Skeletal muscle satellite cell (primary cell): ENCODE measurements at regions not wholly inside any gene's neighbourhood (a gene's known extent, or its start where the extent isn't known, plus 50 kb on each side); places are given as distances from the start of the nearest gene placed in this dataset.

Source experiments
- H3K27me3 ChIP-seq: 2 replicates; pipeline ENCODE4 v1.7.0; 2013; ENCODE audit warnings: low read length; ENCODE audit not compliant: control insufficient read depth, insufficient read depth
- H3K36me3 ChIP-seq: 2 replicates; pipeline ENCODE4 v1.7.0; 2013; ENCODE audit warnings: mild to moderate bottlenecking, control low read depth, low read length; ENCODE audit not compliant: insufficient read depth
- H3K4me1 ChIP-seq: 2 replicates; pipeline ENCODE4 v1.7.0; 2013; ENCODE audit warnings: low read length; ENCODE audit not compliant: control insufficient read depth, insufficient read depth
- H3K4me2 ChIP-seq: 2 replicates; pipeline ENCODE4 v1.7.0; 2013; ENCODE audit warnings: mild to moderate bottlenecking, low read length
- H3K4me3 ChIP-seq: 2 replicates; pipeline ENCODE4 v1.7.0; 2013; ENCODE audit warnings: low read length
- H3K9ac ChIP-seq: 2 replicates; pipeline ENCODE4 v1.7.0; 2013; ENCODE audit warnings: mild to moderate bottlenecking, low read depth, low read length, moderate library complexity
- H3K9me3 ChIP-seq: replicated peaks from 2 replicates; pipeline ENCODE4 v1.7.0; 2013; ENCODE audit warnings: mild to moderate bottlenecking, control low read depth, low read length

GRCh38 chr18:73164430-73164829, 296.6 kb upstream of the NETO1 start:
- Histone ChIP-seq H3K4me1 (no peaks in the 10 kb centered on the region), H3K4me3 (no peak overlapping the region)

GRCh38 chr18:73163236-73163635, 295.4 kb upstream of the NETO1 start:
- Histone ChIP-seq H3K4me3 (no peak overlapping the region), H3K27me3 (no peaks in the 10 kb centered on the region), H3K36me3 (no peaks in the 10 kb centered on the region), H3K4me1 (no peaks in the 10 kb centered on the region), H3K9ac (no peak overlapping the region), H3K4me2 (no peak overlapping the region), H3K9me3 (peaks cover 10% of the 10 kb centered on the region)

More at GRCh38 chr18:73164430-73164829, 296.6 kb upstream of the NETO1 start:
- H3K4me2 ChIP-seq = no peak overlapping the region
- H3K36me3 ChIP-seq = no peaks in the 10 kb centered on the region
- no peaks in the 10 kb centered on the region for H3K27me3 ChIP-seq
- H3K9me3 ChIP-seq = peaks cover 10% of the 10 kb centered on the region
- H3K9ac ChIP-seq = no peak overlapping the region

GRCh38 chr18:73156117-73156516, 288.3 kb upstream of the NETO1 start:
- no peaks in the 10 kb centered on the region for H3K36me3 ChIP-seq
- H3K4me1 ChIP-seq = no peaks in the 10 kb centered on the region
- no peak overlapping the region for H3K4me2 ChIP-seq
- no peak overlapping the region for H3K4me3 ChIP-seq
- H3K9ac ChIP-seq = no peak overlapping the region
- no peaks in the 10 kb centered on the region for H3K27me3 ChIP-seq
- peaks cover 4% of the 10 kb centered on the region for H3K9me3 ChIP-seq

GRCh38 chr18:73153271-73153670, 285.5 kb upstream of the NETO1 start:
- H3K4me3 ChIP-seq = no peak overlapping the region
- no peaks in the 10 kb centered on the region for H3K9me3 ChIP-seq
- no peak overlapping the region for H3K9ac ChIP-seq
- no peaks in the 10 kb centered on the region for H3K4me1 ChIP-seq
- H3K27me3 ChIP-seq = no peaks in the 10 kb centered on the region
- no peaks in the 10 kb centered on the region for H3K36me3 ChIP-seq
- no peak overlapping the region for H3K4me2 ChIP-seq

- H3K9ac ChIP-seq = no peak overlapping the region
Measured at GRCh38 chr18:73151086-73151485, 283.3 kb upstream of the NETO1 start.

GRCh38 chr18:73150199-73150598, 282.4 kb upstream of the NETO1 start:
- no peaks in the 10 kb centered on the region for H3K27me3 ChIP-seq
- H3K4me3 ChIP-seq = no peak overlapping the region
- H3K4me2 ChIP-seq = no peak overlapping the region
- no peaks in the 10 kb centered on the region for H3K9me3 ChIP-seq
- H3K4me1 ChIP-seq = no peaks in the 10 kb centered on the region
- H3K9ac ChIP-seq = no peak overlapping the region
- H3K36me3 ChIP-seq = no peaks in the 10 kb centered on the region

More at GRCh38 chr18:73151086-73151485, 283.3 kb upstream of the NETO1 start:
- Histone ChIP-seq H3K4me2 (no peak overlapping the region), H3K9me3 (no peaks in the 10 kb centered on the region), H3K36me3 (no peaks in the 10 kb centered on the region), H3K4me3 (no peak overlapping the region), H3K27me3 (no peaks in the 10 kb centered on the region), H3K4me1 (no peaks in the 10 kb centered on the region)

- H3K9me3 ChIP-seq = no peaks in the 10 kb centered on the region
- no peak overlapping the region for H3K4me2 ChIP-seq
- H3K27me3 ChIP-seq = no peaks in the 10 kb centered on the region
- H3K9ac ChIP-seq = no peak overlapping the region
- H3K4me1 ChIP-seq = no peaks in the 10 kb centered on the region
- H3K36me3 ChIP-seq = no peaks in the 10 kb centered on the region
- H3K4me3 ChIP-seq = no peak overlapping the region
Measured at GRCh38 chr18:73147590-73147989, 279.8 kb upstream of the NETO1 start.

- no peaks in the 10 kb centered on the region for H3K36me3 ChIP-seq
- no peak overlapping the region for H3K4me2 ChIP-seq
- H3K27me3 ChIP-seq = no peaks in the 10 kb centered on the region
- H3K4me1 ChIP-seq = no peaks in the 10 kb centered on the region
- no peak overlapping the region for H3K4me3 ChIP-seq
- no peak overlapping the region for H3K9ac ChIP-seq
- no peaks in the 10 kb centered on the region for H3K9me3 ChIP-seq
Measured at GRCh38 chr18:73144030-73144429, 276.2 kb upstream of the NETO1 start.

- H3K27me3 ChIP-seq = no peaks in the 10 kb centered on the region
- no peak overlapping the region for H3K4me3 ChIP-seq
- no peak overlapping the region for H3K4me2 ChIP-seq
Measured at GRCh38 chr18:73136134-73136533, 268.3 kb upstream of the NETO1 start.

GRCh38 chr18:73124175-73124574, 256.4 kb upstream of the NETO1 start:
- H3K9ac ChIP-seq = no peak overlapping the region
- no peak overlapping the region for H3K4me2 ChIP-seq
- no peak overlapping the region for H3K4me3 ChIP-seq
- H3K4me1 ChIP-seq = no peaks in the 10 kb centered on the region
- no peaks in the 10 kb centered on the region for H3K27me3 ChIP-seq
- no peaks in the 10 kb centered on the region for H3K36me3 ChIP-seq
- H3K9me3 ChIP-seq = no peaks in the 10 kb centered on the region

More at GRCh38 chr18:73136134-73136533, 268.3 kb upstream of the NETO1 start:
- Histone ChIP-seq H3K9me3 (no peaks in the 10 kb centered on the region), H3K36me3 (no peaks in the 10 kb centered on the region), H3K4me1 (no peaks in the 10 kb centered on the region), H3K9ac (no peak overlapping the region)

GRCh38 chr18:73121207-73121606, 253.4 kb upstream of the NETO1 start:
- Histone ChIP-seq H3K36me3 (no peaks in the 10 kb centered on the region), H3K4me1 (no peaks in the 10 kb centered on the region), H3K27me3 (no peaks in the 10 kb centered on the region), H3K4me2 (no peak overlapping the region), H3K4me3 (no peak overlapping the region), H3K9me3 (peaks cover 5% of the 10 kb centered on the region), H3K9ac (no peak overlapping the region)

GRCh38 chr18:73120626-73121025, 252.8 kb upstream of the NETO1 start:
- Histone ChIP-seq H3K4me2 (no peak overlapping the region), H3K4me3 (no peak overlapping the region), H3K4me1 (no peaks in the 10 kb centered on the region), H3K27me3 (no peaks in the 10 kb centered on the region), H3K9me3 (peaks cover 5% of the 10 kb centered on the region), H3K36me3 (no peaks in the 10 kb centered on the region), H3K9ac (no peak overlapping the region)
